ENCODE measurements at regions not wholly inside any gene's neighbourhood (a gene's known extent, or its start where the extent isn't known, plus 50 kb on each side); places are given as distances from the start of the nearest gene placed in this dataset.

- FAIRE-seq (no peak), DNase-seq (ENCODE audit: low read depth in 1 of 2, low spot score in 2 of 2) (no peak)
- no peak overlapping the region for H3K4ac ChIP-seq (replicated peaks; ENCODE audit: insufficient read length, low read depth, low read length)
- H3K4me3 ChIP-seq (ENCODE audit: extremely low read depth in 1 of 4, insufficient read depth in 2 of 4, low read depth in 3 of 4, low read length in 4 of 4) = no peak overlapping the region
- H3K9me3 ChIP-seq (ENCODE audit: insufficient read depth in 2 of 2, low read depth in 1 of 2, low read length in 1 of 2) = no peaks in the 10 kb centered on the region
- no peak overlapping the region for H4K91ac ChIP-seq (replicated peaks; ENCODE audit: insufficient read length, low read length)
- no peak overlapping the region for H2AK5ac ChIP-seq (ENCODE audit: low read depth, low read length)
- H3K79me1 ChIP-seq (ENCODE audit: low read depth, low read length) = no peaks in the 10 kb centered on the region
- no peak overlapping the region for H3K23ac ChIP-seq (ENCODE audit: insufficient read length)
- no peaks in the 10 kb centered on the region for H3K27me3 ChIP-seq (replicated peaks in 1 of 4; ENCODE audit: control insufficient read depth in 3 of 4, extremely low read depth in 1 of 4, insufficient read depth in 3 of 4, low read length in 3 of 4)
- no peak overlapping the region for H3K27ac ChIP-seq (ENCODE audit: low read depth, low read length)
- ChIA-PET POLR2A (ENCODE audit: partially characterized antibody) (no interaction called here), CTCF (ENCODE audit: partially characterized antibody) (no interaction called here)
- no peak overlapping the region for H3K4me2 ChIP-seq (ENCODE audit: insufficient read depth in 1 of 2, low read depth in 2 of 2, low read length in 2 of 2)
- H3K4me1 ChIP-seq (replicated peaks in 1 of 4; ENCODE audit: control insufficient read depth in 3 of 4, insufficient read depth in 4 of 4, low read length in 3 of 4) = no peaks in the 10 kb centered on the region; a peak in 1 of 7 replicates
- H2BK20ac ChIP-seq (ENCODE audit: low read length) = no peak overlapping the region
- H3K18ac ChIP-seq (ENCODE audit: extremely low read depth, low read length) = no peak overlapping the region
- H2AFZ ChIP-seq (ENCODE audit: low read length) = no peak overlapping the region
- no peak overlapping the region for H2BK120ac ChIP-seq (replicated peaks; ENCODE audit: low read depth, low read length)
- H4K8ac ChIP-seq (ENCODE audit: extremely low read depth, insufficient read depth, low read length) = no peak overlapping the region
- H4K5ac ChIP-seq (ENCODE audit: insufficient read length, low read depth, low read length) = no peak overlapping the region
- H3K9ac ChIP-seq (replicated peaks in 1 of 4; ENCODE audit: extremely low read depth in 1 of 4, low read depth in 3 of 4, low read length in 3 of 4) = no peak overlapping the region
- H2BK15ac ChIP-seq (ENCODE audit: low read length) = no peak overlapping the region
- 92% methylated on average over 3 of the region's 3 CpGs; no CpG with 5 or more reads in 1 of the 2 experiments for WGBS, 2 experiments (ENCODE audit: extremely low coverage in 1 of 2, insufficient coverage in 1 of 2, insufficient read length in 1 of 2, insufficient replicate concordance in 2 of 2, low coverage in 1 of 2, low lambda C conversion rate in 2 of 2, missing lambda C conversion rate in 1 of 2)
- H3K56ac ChIP-seq (replicated peaks; ENCODE audit: insufficient read length, low read depth, low read length) = no peak overlapping the region
- H3K23me2 ChIP-seq (ENCODE audit: low read depth, low read length) = no peaks in the 10 kb centered on the region
- H3K14ac ChIP-seq (ENCODE audit: insufficient read length) = no peak overlapping the region
- H3K36me3 ChIP-seq (ENCODE audit: control insufficient read depth in 2 of 4, insufficient read depth in 4 of 4, low read length in 3 of 4) = no peaks in the 10 kb centered on the region
- no peak overlapping the region for H2BK5ac ChIP-seq (ENCODE audit: low read depth, low read length)
- no peaks in the 10 kb centered on the region for H3K79me2 ChIP-seq (ENCODE audit: control insufficient read depth in 1 of 2, insufficient read depth in 2 of 2, low read length in 2 of 2)
- no peak overlapping the region for H2BK12ac ChIP-seq (ENCODE audit: low read depth, low read length)
- H4K20me1 ChIP-seq (replicated peaks in 1 of 2; ENCODE audit: control insufficient read depth in 1 of 2, insufficient read depth in 2 of 2, low read length in 2 of 2) = no peaks in the 10 kb centered on the region
- TF ChIP-seq EP300 (IDR thresholded peaks at IDR 0.05; ENCODE audit: borderline replicate concordance in 1 of 2, low read depth in 2 of 2, low read length in 2 of 2) = no peak
- no peak for TF ChIP-seq HDAC2 (IDR thresholded peaks at IDR 0.05; ENCODE audit: borderline replicate concordance in 1 of 2, low read depth in 2 of 2, low read length in 2 of 2)
- TF ChIP-seq CHD1 (IDR thresholded peaks at IDR 0.05; ENCODE audit: low read depth, low read length) = no peak
- no peak for TF ChIP-seq POU5F1 (IDR thresholded peaks at IDR 0.05; ENCODE audit: low read depth, low read length)
- no peak for TF ChIP-seq PHF8 (conservative IDR thresholded peaks at IDR 0.05; ENCODE audit: low read depth, low read length)
- TF ChIP-seq POLR2AphosphoS5 (IDR thresholded peaks at IDR 0.05; ENCODE audit: low read depth, low read length) = no peak
- TF ChIP-seq RXRA (IDR thresholded peaks at IDR 0.05; ENCODE audit: insufficient read depth, low read depth, low read length) = no peak
- no peak for TF ChIP-seq NANOG (IDR thresholded peaks at IDR 0.05; ENCODE audit: insufficient read depth, low read depth, low read length, poor library complexity, severe bottlenecking)
- TF ChIP-seq BACH1 (IDR thresholded peaks at IDR 0.05; ENCODE audit: low read length) = no peak
- no peak for TF ChIP-seq ATF2 (IDR thresholded peaks at IDR 0.05; ENCODE audit: low read length)
- no peak for TF ChIP-seq TBP (IDR thresholded peaks at IDR 0.05; ENCODE audit: low read depth, low read length)
- TF ChIP-seq TAF1 (IDR thresholded peaks at IDR 0.05; ENCODE audit: low read depth, low read length) = no peak
- no peak for TF ChIP-seq BRCA1 (IDR thresholded peaks at IDR 0.05; ENCODE audit: low read depth, low read length)
- no peak for TF ChIP-seq SP4 (IDR thresholded peaks at IDR 0.05; ENCODE audit: low read length)
These were observed 278.3 kb upstream of the LRATD1 start for GRCh38 chr2:14354231-14354630.

All from H1 (cell line).